ENCODE measurements at regions not wholly inside any gene's neighbourhood (a gene's known extent, or its start where the extent isn't known, plus 50 kb on each side); places are given as distances from the start of the nearest gene placed in this dataset.

GRCh38 chr2:221309892-221310583 is 262.1 kb downstream of the EPHA4 start:
- intact Hi-C loops (cut with micrococcal nuclease): no loop called here
- FAIRE-seq: no peak
- H3K36me3 ChIP-seq (ENCODE audit: control insufficient read depth, insufficient read depth, low read length): no peaks in the 10 kb centered on the region

More at GRCh38 chr2:221309892-221310583, 262.1 kb downstream of the EPHA4 start:
- Histone ChIP-seq H4K20me1 (replicated peaks; ENCODE audit: control insufficient read depth, insufficient read depth, low read length) (no peaks in the 10 kb centered on the region), H3K79me2 (ENCODE audit: control insufficient read depth, insufficient read depth, low read length) (no peaks in the 10 kb centered on the region), H3K9me3 (replicated peaks; ENCODE audit: control insufficient read depth, insufficient read depth, low read depth, low read length) (no peaks in the 10 kb centered on the region), H3K9me1 (ENCODE audit: control insufficient read depth, insufficient read depth, low read length) (no peaks in the 10 kb centered on the region), H3K4me1 (replicated peaks in 1 of 2; ENCODE audit: control insufficient read depth in 2 of 2, insufficient read depth in 2 of 2, low read length in 2 of 2) (no peaks in the 10 kb centered on the region), H3K4me2 (ENCODE audit: insufficient read depth, low read length) (no peak overlapping the region), H3K27me3 (ENCODE audit: control insufficient read depth in 2 of 2, insufficient read depth in 2 of 2, low read length in 2 of 2) (no peaks in the 10 kb centered on the region), H3K4me3 (no peak overlapping the region), H3K9ac (ENCODE audit: insufficient read depth in 1 of 2, low read depth in 2 of 2, low read length in 2 of 2) (no peak overlapping the region), H2AFZ (ENCODE audit: low read depth, low read length) (no peak overlapping the region), H3K27ac (ENCODE audit: extremely low read depth, low read depth, low read length) (no peak overlapping the region)
- DNase-seq (ENCODE audit: extremely low read depth in 1 of 4, low spot score in 3 of 4) (no peak), ATAC-seq (no peak)
- POLR2A ChIA-PET: no interaction called here
- TF ChIP-seq PRMT5 (CRISPR knock-in tag; IDR thresholded peaks at IDR 0.05) (no peak), HMGN3 (IDR thresholded peaks at IDR 0.05; ENCODE audit: borderline replicate concordance, extremely low read depth, insufficient read length, low read depth, low read length) (no peak), HDAC8 (tag; IDR thresholded peaks at IDR 0.05) (no peak), TSC22D4 (tag; IDR thresholded peaks at IDR 0.05) (no peak), RBM39 (optimal IDR thresholded peaks at IDR 0.05; ENCODE audit: low read depth, low read length) (no peak), RBBP5 (IDR thresholded peaks at IDR 0.05; ENCODE audit: borderline replicate concordance, insufficient read depth, low read length, poor library complexity, severe bottlenecking) (no peak), NFXL1 (CRISPR knock-in tag; IDR thresholded peaks at IDR 0.05) (no peak), KLF1 (tag; IDR thresholded peaks at IDR 0.05) (no peak), GTF3C2 (IDR thresholded peaks at IDR 0.05; ENCODE audit: borderline replicate concordance, extremely low read depth, insufficient read length) (no peak), ZNF76 (CRISPR knock-in tag; IDR thresholded peaks at IDR 0.05; ENCODE audit: borderline replicate concordance) (no peak), ETS2 (tag; IDR thresholded peaks at IDR 0.05; ENCODE audit: borderline replicate concordance, poor library complexity, severe bottlenecking) (no peak), EWSR1 (IDR thresholded peaks at IDR 0.05; ENCODE audit: borderline replicate concordance, low read depth, partially characterized antibody) (no peak)
- no TSS peak for BruUV-seq (replicated peaks)
- CTCF ChIA-PET (ENCODE audit: low intra/inter-chr PET ratio): no interaction called here
- in situ Hi-C loops (cut with MboI): no loop called here
- 3% methylated on average over 10 of the region's 10 CpGs for WGBS (ENCODE audit: insufficient coverage, low coverage, missing lambda C conversion rate)

Data from K562 (cell line).